GM18868 (cell line): ENCODE measurements at regions not wholly inside any gene's neighbourhood (a gene's known extent, or its start where the extent isn't known, plus 50 kb on each side); places are given as distances from the start of the nearest gene placed in this dataset.

Source experiments
- ATAC-seq: cut with Tn5 transposase; IDR thresholded peaks from one replicate; pipeline ENCODE4 v1.9.1; 2021; ENCODE audit warnings: mild to moderate bottlenecking, moderate library complexity; ENCODE audit not compliant: unreplicated experiment

DNA sequence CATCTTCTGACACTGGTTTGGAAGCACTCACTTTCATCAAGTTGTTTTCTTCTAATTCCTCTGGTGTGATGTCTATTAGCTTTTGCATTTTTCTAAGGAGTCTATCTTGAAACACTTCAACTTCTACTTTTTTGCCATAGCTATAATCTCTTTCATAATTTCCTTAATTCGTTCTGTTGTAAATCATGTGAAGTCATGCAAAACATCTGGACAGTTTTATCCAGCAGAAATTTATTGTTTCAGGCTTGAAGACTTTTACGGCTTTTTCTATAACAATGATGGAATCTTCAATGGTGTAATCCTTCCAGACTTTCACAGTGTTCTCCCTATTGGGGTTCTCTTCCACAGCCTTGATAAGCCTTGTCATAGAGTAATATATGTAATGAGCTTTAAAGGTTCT lies 74.9 kb upstream of the PABPC4L start:
- ATAC-seq: no peak

DNA sequence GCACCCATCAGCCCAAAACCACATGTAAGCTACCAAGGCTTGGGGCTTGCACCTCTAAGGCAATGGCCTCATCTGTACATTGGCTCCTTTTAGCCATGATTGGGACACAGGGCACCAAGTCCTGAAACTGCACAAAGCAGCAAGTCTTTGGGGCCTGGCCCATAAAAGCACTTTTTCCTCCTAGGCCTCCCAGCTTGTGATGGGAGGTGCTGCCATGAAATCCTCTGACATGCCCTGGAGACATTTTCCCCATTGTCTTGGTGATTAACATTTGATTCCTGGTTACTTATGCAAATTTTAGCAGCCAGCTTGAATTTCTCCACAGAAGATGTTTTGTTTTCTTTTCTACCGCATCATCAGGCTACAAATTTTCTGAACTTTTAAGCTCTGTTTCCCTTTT lies 58.5 kb upstream of the PABPC4L start:
- ATAC-seq: no peak
